Type B pancreatic cell (in vitro differentiated cells): ENCODE measurements at regions not wholly inside any gene's neighbourhood (a gene's known extent, or its start where the extent isn't known, plus 50 kb on each side); places are given as distances from the start of the nearest gene placed in this dataset.
A peak's percentile ranks its signal among the peaks of the same experiment; 100 is the strongest.

Experiments used
- DNase-seq: peaks from one replicate; pipeline ENCODE4 v3.0.0; 2021; ENCODE audit warnings: mixed read lengths; ENCODE audit not compliant: unreplicated experiment; ENCODE audit errors: extremely low spot score
- H3K27ac Mint-ChIP-seq: 2 replicates; pipeline ENCODE4 v1.8.0; 2021; ENCODE audit warnings: mild to moderate bottlenecking, mixed read lengths
- H3K27me3 Mint-ChIP-seq: 2 replicates; pipeline ENCODE4 v1.8.0; 2021; ENCODE audit warnings: mixed read lengths
- H3K36me3 Mint-ChIP-seq: 2 replicates; pipeline ENCODE4 v1.8.0; 2021; ENCODE audit warnings: mixed read lengths
- H3K4me1 Mint-ChIP-seq: one replicate; pipeline ENCODE4 v1.8.0; 2021; ENCODE audit warnings: mixed read lengths; ENCODE audit not compliant: unreplicated experiment
- H3K4me3 Mint-ChIP-seq: 2 replicates; pipeline ENCODE4 v1.8.0; 2021; ENCODE audit warnings: mild to moderate bottlenecking, mixed read lengths
- H3K9me3 Mint-ChIP-seq: 2 replicates; pipeline ENCODE4 v1.8.0; 2021; ENCODE audit warnings: mixed read lengths
- CTCF ChIP-seq: fragments of 200-600 bp; sonication (generic); conservative IDR thresholded peaks from 2 replicates; pipeline ENCODE4 v1.5.0; 2021; ENCODE audit warnings: antibody characterized with exemption, mild to moderate bottlenecking

GRCh38 chr2:55999790-56000189, 76.2 kb upstream of the EFEMP1 start:
- no peaks in the 10 kb centered on the region for H3K36me3 Mint-ChIP-seq
- no peak overlapping the region for H3K4me3 Mint-ChIP-seq
- no peaks in the 10 kb centered on the region for H3K4me1 Mint-ChIP-seq
- DNase-seq = no peak
- no peak for TF ChIP-seq CTCF
- H3K27me3 Mint-ChIP-seq = peaks cover 51% of the 10 kb centered on the region
- no peaks in the 10 kb centered on the region for H3K9me3 Mint-ChIP-seq
- H3K27ac Mint-ChIP-seq = no peak overlapping the region

GRCh38 chr2:56001947-56002346, 78.4 kb upstream of the EFEMP1 start:
- H3K4me3 Mint-ChIP-seq = no peak overlapping the region
- H3K27ac Mint-ChIP-seq = no peak overlapping the region
- H3K36me3 Mint-ChIP-seq = no peaks in the 10 kb centered on the region
- peaks cover 56% of the 10 kb centered on the region for H3K27me3 Mint-ChIP-seq
- no peak for DNase-seq
- TF ChIP-seq CTCF = no peak
- no peaks in the 10 kb centered on the region for H3K9me3 Mint-ChIP-seq
- no peaks in the 10 kb centered on the region for H3K4me1 Mint-ChIP-seq

- no peak for TF ChIP-seq CTCF
- no peak overlapping the region for H3K27ac Mint-ChIP-seq
- no peak overlapping the region for H3K4me3 Mint-ChIP-seq
- H3K4me1 Mint-ChIP-seq = peaks cover 4% of the 10 kb centered on the region
- peaks cover 44% of the 10 kb centered on the region for H3K27me3 Mint-ChIP-seq
- no peak for DNase-seq
- no peaks in the 10 kb centered on the region for H3K36me3 Mint-ChIP-seq
- no peaks in the 10 kb centered on the region for H3K9me3 Mint-ChIP-seq
Measured at GRCh38 chr2:56008661-56009431, 85.3 kb upstream of the EFEMP1 start.

GRCh38 chr2:56009758-56010458, 86.3 kb upstream of the EFEMP1 start:
- DNase-seq = no peak
- TF ChIP-seq CTCF = peak; percentile 81
- H3K4me1 Mint-ChIP-seq = peaks cover 10% of the 10 kb centered on the region

GRCh38 chr2:56011624-56012023, 88.0 kb upstream of the EFEMP1 start:
- no peak for DNase-seq
- no peaks in the 10 kb centered on the region for H3K36me3 Mint-ChIP-seq
- H3K27me3 Mint-ChIP-seq = peaks cover 37% of the 10 kb centered on the region
- no peak overlapping the region for H3K27ac Mint-ChIP-seq
- H3K4me3 Mint-ChIP-seq = no peak overlapping the region
- TF ChIP-seq CTCF = no peak
- H3K9me3 Mint-ChIP-seq = no peaks in the 10 kb centered on the region
- peaks cover 14% of the 10 kb centered on the region for H3K4me1 Mint-ChIP-seq

More at GRCh38 chr2:56009758-56010458, 86.3 kb upstream of the EFEMP1 start:
- Mint-ChIP-seq H3K9me3 (no peaks in the 10 kb centered on the region), H3K27ac (no peak overlapping the region), H3K4me3 (no peak overlapping the region), H3K27me3 (peaks cover 40% of the 10 kb centered on the region), H3K36me3 (no peaks in the 10 kb centered on the region)
